ENCODE measurements at regions not wholly inside any gene's neighbourhood (a gene's known extent, or its start where the extent isn't known, plus 50 kb on each side); places are given as distances from the start of the nearest gene placed in this dataset.
"Not testable (repeated sequence)": the region's sequence is repeated elsewhere in the genome, so short reads cannot be mapped to it uniquely, and the experiment has no call there.

DNA sequence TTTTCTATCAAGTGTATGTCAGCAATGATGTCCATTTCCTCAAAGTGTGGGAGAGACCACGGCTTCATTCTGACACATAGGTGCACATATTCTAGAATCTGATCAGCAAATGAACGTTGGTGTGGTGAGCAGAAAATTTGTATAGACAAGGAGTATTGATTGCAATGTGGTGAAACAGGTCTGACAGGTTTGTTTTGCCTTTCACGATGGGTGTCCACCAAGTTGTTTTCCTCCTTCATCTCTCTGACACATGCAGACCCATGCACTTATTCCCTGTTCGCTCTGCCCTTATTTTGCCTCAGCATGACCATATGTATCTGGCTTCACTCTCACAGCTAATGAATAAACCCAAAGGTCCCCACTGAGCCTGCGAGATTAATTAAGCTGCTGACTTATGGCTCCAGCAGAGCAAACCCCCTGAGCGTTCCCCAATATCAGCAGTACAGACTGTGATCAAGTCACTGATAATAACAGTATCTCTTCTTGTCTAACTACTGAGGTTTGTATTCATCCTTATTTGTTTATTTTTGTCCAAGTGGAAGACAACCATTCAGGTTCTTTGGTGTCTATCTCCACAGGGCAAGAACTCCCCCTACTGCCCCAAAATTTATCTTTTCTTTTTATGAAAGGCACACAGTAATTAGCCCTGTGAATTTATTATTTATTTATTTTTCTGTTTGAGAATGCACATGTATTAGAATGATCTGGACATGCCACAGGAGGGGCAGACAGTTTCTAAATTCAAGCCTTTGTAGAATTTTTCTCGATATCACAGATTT, 178.3 kb upstream of the HSFY2 start:
- Histone ChIP-seq H3K4me3 (no peak overlapping the region), H3K27ac (no peak overlapping the region), H3K4me1 (no peaks in the 10 kb centered on the region), H3K27me3 (no peaks in the 10 kb centered on the region), H3K9me3 (no peaks in the 10 kb centered on the region), H3K36me3 (no peaks in the 10 kb centered on the region)
- no peak for DNase-seq (ENCODE audit: low spot score in 2 of 2)
- no peak for TF ChIP-seq CTCF (IDR thresholded peaks at IDR 0.05)
- TF ChIP-seq EP300 (IDR thresholded peaks at IDR 0.05), result no peak
- TF ChIP-seq POLR2AphosphoS5 (IDR thresholded peaks at IDR 0.05), result no peak
- no CpG with 5 or more reads among the region's 7 CpGs for WGBS

DNA sequence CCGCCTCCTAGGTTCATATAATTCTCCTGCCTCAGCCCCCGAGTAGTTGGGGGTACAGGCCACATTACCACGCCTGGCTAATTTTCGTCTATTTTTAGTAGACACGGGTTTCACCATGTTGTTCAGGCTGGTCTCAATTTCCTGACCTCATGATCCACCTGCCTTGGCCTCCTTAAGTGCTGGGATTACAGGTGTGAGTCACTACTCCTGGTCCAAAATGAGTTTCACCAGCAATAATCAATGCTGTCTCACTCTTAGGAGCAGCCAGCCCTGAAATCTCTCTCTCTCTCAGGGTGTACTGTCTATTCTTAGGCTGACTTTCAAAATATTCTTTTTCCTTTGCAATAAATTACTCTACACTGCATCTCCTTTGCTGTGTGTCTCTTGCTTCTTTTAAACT, 177.5 kb upstream of the HSFY2 start:
- WGBS, result no CpG with 5 or more reads among the region's 5 CpGs
- Histone ChIP-seq H3K27me3 (no peaks in the 10 kb centered on the region), H3K27ac (no peak overlapping the region), H3K4me3 (no peak overlapping the region), H3K9me3 (no peaks in the 10 kb centered on the region), H3K36me3 (no peaks in the 10 kb centered on the region), H3K4me1 (no peaks in the 10 kb centered on the region)
- DNase-seq (ENCODE audit: low spot score in 2 of 2), result no peak
- no peak for TF ChIP-seq EP300 (IDR thresholded peaks at IDR 0.05)
- TF ChIP-seq POLR2AphosphoS5 (IDR thresholded peaks at IDR 0.05), result no peak

DNA sequence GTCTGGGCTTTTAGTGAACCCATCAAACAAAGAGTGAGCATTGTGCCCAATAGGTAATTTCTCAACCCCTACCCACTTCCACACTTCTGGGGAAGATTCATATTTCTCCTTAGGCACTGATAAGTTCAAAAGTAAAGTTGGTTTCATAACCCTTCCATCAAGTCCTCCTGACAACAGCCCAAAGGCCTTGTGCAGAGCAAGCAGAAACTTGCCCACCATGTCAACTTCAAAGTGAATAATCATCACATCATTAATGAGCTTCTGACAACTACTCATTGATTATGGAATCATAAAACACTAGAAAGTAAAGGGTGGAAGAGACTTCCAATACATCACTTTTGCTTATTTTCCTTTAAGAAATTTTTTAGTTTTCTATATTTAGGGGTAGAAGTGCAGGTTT, 163.3 kb upstream of the HSFY2 start:
- H3K9me3 ChIP-seq, result no peaks in the 10 kb centered on the region
- H3K36me3 ChIP-seq, result no peaks in the 10 kb centered on the region
- no peak for DNase-seq (ENCODE audit: low spot score in 2 of 2)
- TF ChIP-seq POLR2A (IDR thresholded peaks at IDR 0.05), result no peak
- TF ChIP-seq CTCF (IDR thresholded peaks at IDR 0.05), result no peak
- no peak for TF ChIP-seq EP300 (IDR thresholded peaks at IDR 0.05)
- no peak for TF ChIP-seq POLR2AphosphoS5 (IDR thresholded peaks at IDR 0.05)
- H3K4me1 ChIP-seq, result no peaks in the 10 kb centered on the region
- H3K27ac ChIP-seq, result no peak overlapping the region
- no peak overlapping the region for H3K4me3 ChIP-seq
- H3K27me3 ChIP-seq, result no peaks in the 10 kb centered on the region

GRCh38 chrY:18919256-18919655, 145.7 kb upstream of the HSFY2 start:
- Histone ChIP-seq H3K9me3 (no peaks in the 10 kb centered on the region), H3K27ac (no peak overlapping the region), H3K4me1 (no peaks in the 10 kb centered on the region), H3K27me3 (no peaks in the 10 kb centered on the region), H3K36me3 (no peaks in the 10 kb centered on the region), H3K4me3 (no peak overlapping the region)
- TF ChIP-seq EP300 (IDR thresholded peaks at IDR 0.05) (no peak), POLR2A (IDR thresholded peaks at IDR 0.05) (no peak), CTCF (IDR thresholded peaks at IDR 0.05) (no peak), POLR2AphosphoS5 (IDR thresholded peaks at IDR 0.05) (no peak)
- WGBS, result no CpG with 5 or more reads among the region's 5 CpGs
- no peak for DNase-seq (ENCODE audit: low spot score in 2 of 2)

- no peaks in the 10 kb centered on the region for H3K4me1 ChIP-seq
- no peak overlapping the region for H3K4me3 ChIP-seq
- H3K27ac ChIP-seq, result no peak overlapping the region
- TF ChIP-seq POLR2AphosphoS5 (IDR thresholded peaks at IDR 0.05) (no peak), CTCF (IDR thresholded peaks at IDR 0.05) (no peak), EP300 (IDR thresholded peaks at IDR 0.05) (no peak), POLR2A (IDR thresholded peaks at IDR 0.05) (no peak)
- no peaks in the 10 kb centered on the region for H3K9me3 ChIP-seq
- no CpG with 5 or more reads among the region's 2 CpGs for whole genome bisulfite sequencing
- H3K27me3 ChIP-seq, result no peaks in the 10 kb centered on the region
- H3K36me3 ChIP-seq, result no peaks in the 10 kb centered on the region
- no peak for DNase-seq (ENCODE audit: low spot score in 2 of 2)
These were observed 139.3 kb upstream of the HSFY2 start for GRCh38 chrY:18912846-18913245.

GRCh38 chrY:18909846-18910245, 136.3 kb upstream of the HSFY2 start:
- TF ChIP-seq EP300 (IDR thresholded peaks at IDR 0.05) (no peak), POLR2AphosphoS5 (IDR thresholded peaks at IDR 0.05) (no peak), CTCF (IDR thresholded peaks at IDR 0.05) (no peak), POLR2A (IDR thresholded peaks at IDR 0.05) (no peak)
- Histone ChIP-seq H3K4me1 (no peaks in the 10 kb centered on the region), H3K9me3 (no peaks in the 10 kb centered on the region), H3K27me3 (no peaks in the 10 kb centered on the region), H3K4me3 (no peak overlapping the region), H3K36me3 (no peaks in the 10 kb centered on the region), H3K27ac (no peak overlapping the region)
- no peak for DNase-seq (ENCODE audit: low spot score in 2 of 2)
- WGBS, result no CpG with 5 or more reads among the region's 1 CpG

DNA sequence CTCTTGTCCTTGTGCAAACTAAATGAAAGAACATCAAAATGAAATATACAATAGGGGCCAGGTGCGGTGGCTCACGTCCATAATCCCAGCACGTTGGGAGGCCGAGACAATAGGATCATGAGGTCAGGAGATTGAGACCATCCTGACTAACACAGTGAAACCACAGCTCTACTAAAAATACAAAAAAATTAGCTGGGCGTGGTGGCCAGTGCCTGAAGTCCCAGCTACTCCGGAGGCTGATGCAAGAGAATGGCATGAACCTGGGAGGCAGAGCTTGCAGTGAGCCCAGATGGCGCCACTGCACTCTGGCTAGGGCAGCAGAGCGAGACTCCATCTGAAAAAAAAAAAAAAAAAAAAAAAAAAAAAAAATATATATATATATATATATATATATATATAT, 132.7 kb upstream of the HSFY2 start:
- H3K4me1 ChIP-seq; H3K27ac ChIP-seq; H3K4me3 ChIP-seq; H3K27me3 ChIP-seq; DNase-seq (ENCODE audit: low spot score in 2 of 2); H3K36me3 ChIP-seq; H3K9me3 ChIP-seq: not testable (repeated sequence)
- WGBS, result no CpG with 5 or more reads among the region's 8 CpGs
